HCT116 (cell line): ENCODE measurements at regions not wholly inside any gene's neighbourhood (a gene's known extent, or its start where the extent isn't known, plus 50 kb on each side); places are given as distances from the start of the nearest gene placed in this dataset.

Source experiments
- CTCF ChIP-seq, 3 experiments: fragments of 200-600 bp in 1 of 3; sonication (generic) in 1 of 3; IDR thresholded peaks in 2 of 3; conservative IDR thresholded peaks in 1 of 3; 2 replicates each; pipeline ENCODE4 v1.5.1; 2012 to 2017; ENCODE audit warnings: low read depth in 2 of 3, low read length in 2 of 3, antibody characterized with exemption in 1 of 3, borderline replicate concordance in 1 of 3, control low read depth in 1 of 3, mild to moderate bottlenecking in 1 of 3, mixed read lengths in 1 of 3, mixed run types in 1 of 3, moderate library complexity in 1 of 3; ENCODE audit not compliant: insufficient read depth in 1 of 3
- POLR2A ChIP-seq: IDR thresholded peaks from 2 replicates; pipeline ENCODE4 v1.7.0; 2011; ENCODE audit warnings: borderline replicate concordance; ENCODE audit not compliant: insufficient read depth, insufficient read length; ENCODE audit errors: extremely low read depth
- SIN3A ChIP-seq: IDR thresholded peaks from 2 replicates; pipeline ENCODE4 v1.6.1; 2012; ENCODE audit warnings: low read depth
- SP1 ChIP-seq: IDR thresholded peaks from 2 replicates; pipeline ENCODE4 v1.6.1; 2012; ENCODE audit warnings: low read depth

GRCh38 chr5:73323466-73323865 is 125.1 kb downstream of the FOXD1 start:
- TF ChIP-seq CTCF (IDR thresholded peaks at IDR 0.05 in 2 of 3, conservative IDR thresholded peaks at IDR 0.05 in 1 of 3; ENCODE audit: borderline replicate concordance in 1 of 3, insufficient read depth in 1 of 3, low read depth in 2 of 3, low read length in 2 of 3) (no peak), SIN3A (no peak), POLR2A (no peak), SP1 (no peak)
